Epithelial cell of proximal tubule (primary cell): ENCODE measurements at regions not wholly inside any gene's neighbourhood (a gene's known extent, or its start where the extent isn't known, plus 50 kb on each side); places are given as distances from the start of the nearest gene placed in this dataset.

Experiments used
- DNase-seq: peaks from one replicate; pipeline ENCODE4 v3.0.0-alpha.2; 2011; ENCODE audit warnings: low read depth
- H3K4me3 ChIP-seq: 2 replicates; pipeline ENCODE4 v1.5.1; 2011; ENCODE audit warnings: low read depth, mild to moderate bottlenecking, low read length
- CTCF ChIP-seq: conservative IDR thresholded peaks from 2 replicates; pipeline ENCODE4 v1.5.1; 2012; ENCODE audit warnings: low read depth, mild to moderate bottlenecking, low read length

GRCh38 chr7:34463830-34464229, 194.2 kb upstream of the NPSR1 start:
- no peak for DNase-seq
- no peak for TF ChIP-seq CTCF

GRCh38 chr7:34471844-34472243, 186.2 kb upstream of the NPSR1 start:
- DNase-seq: no peak
- H3K4me3 ChIP-seq: no peak overlapping the region
- TF ChIP-seq CTCF: no peak

More at GRCh38 chr7:34463830-34464229, 194.2 kb upstream of the NPSR1 start:
- H3K4me3 ChIP-seq: no peak overlapping the region

GRCh38 chr7:34486371-34486770, 171.6 kb upstream of the NPSR1 start:
- DNase-seq: no peak
- no peak for TF ChIP-seq CTCF
- H3K4me3 ChIP-seq: no peak overlapping the region

- no peak for DNase-seq
- no peak overlapping the region for H3K4me3 ChIP-seq
- TF ChIP-seq CTCF: no peak
Measured at GRCh38 chr7:34487391-34488115, 170.5 kb upstream of the NPSR1 start.

- no peak overlapping the region for H3K4me3 ChIP-seq
- DNase-seq: no peak
- no peak for TF ChIP-seq CTCF
Measured at GRCh38 chr7:34488766-34489165, 169.3 kb upstream of the NPSR1 start.

- no peak for TF ChIP-seq CTCF
- DNase-seq: no peak
- H3K4me3 ChIP-seq: no peak overlapping the region
Measured at GRCh38 chr7:34491899-34492298, 166.1 kb upstream of the NPSR1 start.

- no peak for TF ChIP-seq CTCF
Measured at GRCh38 chr7:34493752-34494151, 164.3 kb upstream of the NPSR1 start.

More at GRCh38 chr7:34493752-34494151, 164.3 kb upstream of the NPSR1 start:
- no peak for DNase-seq
- no peak overlapping the region for H3K4me3 ChIP-seq
